ENCODE measurements at regions not wholly inside any gene's neighbourhood (a gene's known extent, or its start where the extent isn't known, plus 50 kb on each side); places are given as distances from the start of the nearest gene placed in this dataset.
A peak's percentile ranks its signal among the peaks of the same experiment; 100 is the strongest.
"Not testable (repeated sequence)": the region's sequence is repeated elsewhere in the genome, so short reads cannot be mapped to it uniquely, and the experiment has no call there.

DNA sequence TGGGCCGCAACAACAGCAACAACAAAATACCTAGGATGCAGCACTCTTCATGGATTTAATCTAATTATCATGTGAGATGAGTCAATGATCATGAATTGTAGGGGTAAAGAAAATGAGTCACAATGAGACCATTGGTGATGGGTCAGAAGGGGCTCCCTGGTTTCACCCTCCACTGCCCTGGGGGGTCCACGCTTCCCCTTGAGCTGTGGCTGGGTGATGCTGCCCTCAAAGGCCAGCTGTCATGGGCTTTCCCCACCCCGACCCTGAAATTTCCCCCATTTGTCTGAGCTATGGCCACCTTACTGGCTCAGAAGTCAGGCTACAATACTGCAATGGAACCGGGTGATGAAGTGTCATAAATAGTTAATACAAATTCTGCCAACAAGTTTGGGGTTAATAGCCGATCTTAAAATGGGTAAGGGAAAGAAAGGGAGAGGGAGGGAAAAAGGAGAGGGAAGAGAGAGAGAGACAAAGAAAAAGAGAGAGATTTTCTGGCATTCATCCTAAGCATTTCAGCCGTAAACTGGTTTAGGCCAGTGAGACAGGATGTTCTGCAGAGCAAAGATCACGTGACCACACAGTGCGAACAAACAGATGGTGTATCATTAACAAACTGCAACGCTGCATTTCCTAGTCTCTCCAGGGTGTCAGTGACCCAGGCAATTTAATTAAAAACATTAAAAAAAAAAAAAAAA, 143.4 kb upstream of the ERRFI1 start:
- DNase-seq (ENCODE audit: low read depth) = peak; percentile 68

DNA sequence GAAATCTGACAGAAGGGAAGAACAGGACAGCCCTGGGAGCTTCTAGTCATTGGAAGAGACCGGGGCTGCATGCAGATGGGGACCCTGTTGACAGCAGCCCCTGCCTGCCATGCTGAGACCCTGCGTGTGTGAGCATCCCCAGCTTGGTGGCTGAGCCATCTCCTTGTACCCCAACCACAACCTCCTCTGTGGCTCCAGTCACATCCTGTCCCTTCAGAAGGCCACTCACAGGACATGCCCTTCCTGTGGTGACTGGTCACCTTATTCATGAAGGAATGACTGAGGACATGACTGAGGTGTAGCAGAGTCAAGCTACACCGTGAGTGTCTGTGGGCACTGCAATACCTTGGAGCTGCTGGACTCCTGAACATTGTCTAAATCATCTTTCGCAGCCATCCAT, 141.8 kb upstream of the ERRFI1 start:
- DNase-seq (ENCODE audit: low read depth) = no peak

DNA sequence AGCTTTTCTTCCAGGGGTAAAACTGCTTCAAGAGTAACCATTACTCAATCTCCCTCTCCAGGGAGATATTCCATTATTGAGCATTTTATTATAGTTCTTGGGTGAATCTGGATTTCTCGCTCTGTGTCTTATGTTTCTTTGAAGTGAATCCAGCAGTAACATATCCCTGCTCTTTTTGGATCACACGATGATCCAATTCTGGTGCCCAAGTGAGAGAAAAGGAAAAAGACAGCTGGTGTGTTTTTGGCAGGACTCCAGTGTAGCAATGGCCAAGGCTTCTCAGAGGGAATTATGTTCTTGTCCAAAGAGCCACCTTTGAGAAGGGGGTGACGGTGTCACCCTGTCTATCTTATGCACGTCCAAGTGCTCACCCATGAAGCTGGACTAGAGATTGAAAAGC, 140.3 kb upstream of the ERRFI1 start:
- no peak for DNase-seq (ENCODE audit: low read depth)

DNA sequence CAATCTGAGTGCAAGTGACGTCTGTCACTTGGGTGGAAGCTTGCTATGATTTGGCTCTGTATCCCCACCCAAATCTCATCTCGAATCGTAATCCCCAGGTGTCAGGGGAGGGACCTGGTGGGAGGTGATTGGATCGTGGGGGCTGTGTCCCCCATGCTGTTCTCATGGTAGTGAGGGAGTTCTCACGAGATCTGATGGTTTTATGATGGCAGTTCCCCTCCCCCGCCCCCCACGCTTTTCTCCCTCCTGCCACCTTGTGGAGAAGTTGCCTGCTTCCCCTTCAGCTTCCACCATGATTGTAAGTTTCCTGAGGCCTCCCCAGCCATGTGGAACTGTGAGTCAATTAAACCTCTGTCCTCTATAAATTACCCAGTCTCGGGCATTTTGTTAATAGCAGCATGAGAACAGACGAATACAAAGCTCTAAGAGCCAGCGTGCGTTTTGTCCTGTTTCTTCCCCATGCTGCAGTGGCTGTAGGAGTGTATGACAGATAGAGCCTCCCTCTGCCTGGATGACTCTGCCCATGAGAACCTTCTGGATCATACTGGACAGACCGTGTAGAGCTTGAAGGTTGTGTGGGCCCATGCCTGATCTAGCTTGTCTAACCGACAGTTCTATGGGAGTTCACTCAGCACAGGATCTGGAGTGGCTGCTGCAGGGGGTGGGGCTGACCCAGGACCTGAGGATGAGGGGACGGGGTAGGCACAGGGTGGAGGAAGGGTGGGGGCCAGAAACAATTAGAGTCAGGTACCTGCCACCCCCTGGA, 139.7 kb upstream of the ERRFI1 start:
- DNase-seq (ENCODE audit: low read depth) = no peak

DNA sequence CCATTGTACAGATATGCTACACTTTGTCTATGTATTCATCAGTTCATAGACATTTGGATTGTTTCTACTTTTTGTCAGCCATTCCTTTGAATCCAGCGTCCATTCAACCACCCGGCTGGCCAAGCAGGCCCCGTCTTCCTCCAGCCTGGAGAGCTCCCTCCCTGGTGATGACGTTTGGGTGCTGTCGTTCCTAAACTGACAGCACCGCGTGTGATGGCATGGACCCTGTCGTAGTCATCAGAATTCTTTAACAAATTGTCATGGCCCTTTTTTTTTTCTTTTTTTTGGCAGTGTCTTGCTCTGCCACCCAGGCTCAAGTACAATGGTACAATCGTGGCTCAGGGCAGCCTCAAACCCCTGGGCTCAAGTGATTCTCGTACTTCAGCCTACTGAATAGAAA, 138.6 kb upstream of the ERRFI1 start:
- DNase-seq (ENCODE audit: low read depth) = no peak

DNA sequence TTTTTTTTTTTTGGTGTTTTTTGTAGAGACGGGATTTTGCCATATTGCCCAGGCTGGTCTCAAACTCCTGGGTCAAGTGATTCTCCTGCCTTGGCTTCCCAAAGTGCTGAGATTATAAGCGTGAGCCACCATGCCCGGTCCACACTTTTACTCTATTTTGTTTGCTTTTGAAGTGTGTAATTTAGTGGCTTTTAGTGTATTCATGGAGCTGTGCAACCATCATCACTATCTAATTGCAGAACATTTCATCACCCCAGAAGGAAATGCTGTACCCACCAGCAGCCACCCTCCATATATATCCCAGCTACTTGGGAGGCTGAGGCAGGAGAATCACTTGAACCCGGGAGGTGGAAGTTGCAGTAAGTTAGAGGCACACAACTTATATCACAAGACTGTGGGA, 136.9 kb upstream of the ERRFI1 start:
- DNase-seq (ENCODE audit: low read depth) = no peak

DNA sequence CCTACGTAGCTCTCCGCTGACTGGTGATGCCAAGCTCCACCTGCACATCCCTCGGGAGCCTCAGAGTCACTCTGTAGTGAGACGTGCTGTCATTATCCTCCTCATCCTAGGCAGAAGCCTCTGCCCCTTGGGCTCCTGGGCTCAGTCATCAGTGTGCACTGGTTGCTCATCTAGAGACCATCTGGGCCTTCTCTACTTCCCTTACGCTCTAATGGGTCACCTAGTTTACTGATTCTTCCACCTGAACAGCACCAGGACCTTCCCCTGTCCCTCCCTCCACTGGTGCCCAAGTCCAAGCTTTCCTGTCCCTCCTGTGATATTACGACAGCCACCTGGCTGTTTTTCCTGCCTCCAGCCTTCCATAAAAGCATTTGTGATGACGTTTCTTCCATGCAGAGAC, 136.1 kb upstream of the ERRFI1 start:
- no peak for DNase-seq (ENCODE audit: low read depth)

DNA sequence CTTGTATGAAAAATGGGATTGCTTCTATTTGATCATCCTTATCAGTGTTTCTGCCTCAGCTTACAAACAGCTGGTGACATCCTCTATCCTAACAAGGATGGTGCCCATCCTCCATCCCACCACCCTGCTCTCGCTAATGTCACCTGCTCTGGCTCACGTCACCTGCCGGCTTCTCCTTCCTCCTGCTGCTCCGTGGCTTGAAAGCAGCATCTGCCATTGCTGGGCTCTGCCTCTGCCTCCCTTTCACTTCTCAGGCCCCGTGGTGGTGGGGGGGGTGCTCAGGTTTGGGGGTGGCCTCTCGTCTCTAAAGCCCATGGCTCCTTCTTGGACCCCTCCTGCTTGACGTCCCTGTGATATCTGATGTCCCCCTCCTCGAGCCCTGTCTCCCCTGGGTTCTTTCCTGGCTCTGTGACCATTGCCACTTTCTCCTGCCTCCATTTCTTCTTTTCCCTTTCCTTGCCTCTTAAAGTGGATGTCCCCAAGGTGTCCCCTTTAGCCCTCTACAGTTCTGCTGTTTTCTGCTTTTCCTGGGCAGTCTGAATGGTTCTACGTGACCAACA, 135.5 kb upstream of the ERRFI1 start:
- DNase-seq (ENCODE audit: low read depth) = no peak

DNA sequence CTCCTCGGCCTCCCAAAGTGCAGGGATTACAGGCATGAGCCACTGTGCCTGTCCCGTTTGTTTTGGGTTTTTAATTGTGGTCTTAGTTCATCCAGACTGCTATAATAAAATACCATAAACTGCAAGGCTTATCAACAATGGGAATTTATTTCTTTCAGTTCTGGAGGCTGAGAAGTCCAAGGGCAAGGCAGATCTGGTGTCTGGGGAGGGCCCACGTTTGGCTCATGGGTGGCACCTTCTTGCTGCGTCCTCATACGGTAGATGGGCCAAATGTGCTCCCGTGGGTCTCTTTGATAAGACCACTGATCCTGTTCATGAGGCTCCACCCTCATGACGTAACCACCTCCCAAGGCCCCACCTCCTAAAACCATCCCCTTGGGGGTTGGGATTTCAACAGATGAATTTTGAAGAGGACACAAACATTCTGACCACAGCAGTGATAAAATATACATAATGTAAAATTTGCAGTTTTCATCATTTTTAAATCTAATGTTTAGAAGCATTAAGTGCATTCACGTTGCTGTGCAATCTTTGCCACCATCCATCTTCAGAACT, 133.4 kb upstream of the ERRFI1 start:
- DNase-seq (ENCODE audit: low read depth) = no peak

DNA sequence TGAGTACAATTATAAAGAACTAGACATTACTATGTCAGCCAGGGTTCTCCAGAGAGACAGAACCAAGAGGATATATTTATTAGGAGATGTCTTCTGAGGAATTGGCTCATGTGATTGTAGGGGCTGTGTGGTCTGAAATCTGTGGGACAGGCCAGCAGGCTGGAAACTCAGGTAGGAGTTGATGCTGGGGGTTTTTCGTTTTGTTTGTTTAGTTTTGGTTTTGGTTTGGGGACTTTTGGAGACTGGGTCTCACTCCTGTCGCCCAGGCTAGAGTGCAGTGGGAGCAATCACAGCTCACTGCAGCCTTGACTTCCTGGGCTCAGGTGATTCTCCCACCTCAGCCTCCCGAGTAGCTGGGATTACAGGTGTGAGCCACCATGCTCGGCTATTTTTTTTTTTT, 132.9 kb upstream of the ERRFI1 start:
- DNase-seq (ENCODE audit: low read depth) = no peak

DNA sequence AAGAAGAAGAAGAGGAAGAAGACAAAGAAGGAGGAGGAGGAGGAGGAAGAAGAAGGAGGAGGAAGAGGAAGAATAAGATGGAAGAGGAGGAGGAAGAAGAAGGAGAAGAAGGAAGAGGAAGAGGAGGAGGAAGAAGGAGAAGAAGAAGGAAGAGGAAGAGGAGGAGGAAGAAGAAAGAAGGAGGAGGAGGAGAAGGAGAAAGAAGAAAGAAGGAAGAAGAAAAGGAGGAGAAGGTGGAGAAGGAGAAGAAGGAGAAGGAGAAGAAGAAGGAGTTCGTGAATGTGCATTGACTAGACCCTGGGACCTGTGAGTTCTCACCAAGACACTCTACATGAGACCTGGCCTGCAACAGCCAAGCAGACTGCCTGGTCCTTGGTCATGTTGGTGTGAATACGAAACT, 131.7 kb upstream of the ERRFI1 start:
- no peak for DNase-seq (ENCODE audit: low read depth)

DNA sequence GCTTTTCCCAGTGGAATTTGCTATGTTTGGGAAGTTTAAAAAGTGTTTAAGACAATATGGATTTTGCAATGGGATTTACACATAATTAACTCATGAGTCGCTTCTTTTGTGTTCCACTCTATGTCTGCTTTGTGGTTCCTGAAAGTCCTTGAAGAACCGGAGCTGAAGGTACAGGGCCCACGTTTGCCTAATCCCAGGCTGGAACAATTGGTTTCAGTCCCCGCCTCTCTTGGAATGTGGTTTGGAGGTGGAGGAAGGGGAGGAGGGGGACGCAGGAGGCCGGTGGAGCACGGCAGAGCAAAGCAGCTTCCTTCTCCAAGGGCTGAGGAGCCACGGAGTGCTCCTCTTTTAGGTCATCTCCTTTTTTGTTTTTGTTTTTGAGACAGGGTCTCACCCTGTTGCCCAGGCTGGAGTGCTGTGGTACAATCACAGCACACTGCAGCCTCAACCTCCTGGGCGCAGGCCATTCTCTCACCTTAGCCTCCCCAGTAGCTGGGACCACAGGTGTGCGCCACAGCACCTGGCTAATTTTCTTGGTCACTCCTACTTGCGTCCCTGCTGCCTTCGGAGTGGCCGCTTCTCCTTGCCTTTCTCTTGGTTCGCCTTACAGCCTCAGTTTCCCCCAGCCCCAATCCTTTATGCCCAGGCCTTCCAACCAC, 129.5 kb upstream of the ERRFI1 start:
- no peak for DNase-seq (ENCODE audit: low read depth)

DNA sequence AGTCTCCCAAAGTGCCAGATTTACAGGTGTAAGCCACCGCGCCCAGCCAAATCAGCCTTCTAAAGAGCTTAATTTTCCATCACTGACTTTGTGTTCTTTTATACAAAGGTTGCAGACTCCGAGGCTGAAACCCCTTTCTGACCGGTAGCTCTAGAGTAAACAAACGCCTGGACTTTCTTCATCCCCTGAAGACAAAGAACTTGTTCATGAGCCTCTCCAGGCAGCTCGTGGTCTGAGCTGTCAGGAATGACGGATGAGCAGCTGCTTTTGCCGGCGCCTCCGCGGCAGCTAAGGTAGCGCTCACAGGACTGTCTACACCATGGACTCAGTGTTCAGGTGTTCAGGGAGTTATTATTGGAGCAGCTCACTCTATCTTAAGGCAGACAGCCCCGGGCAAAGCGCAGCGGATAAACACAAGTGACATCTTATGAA, 128.5 kb upstream of the ERRFI1 start:
- no peak for DNase-seq (ENCODE audit: low read depth)

DNA sequence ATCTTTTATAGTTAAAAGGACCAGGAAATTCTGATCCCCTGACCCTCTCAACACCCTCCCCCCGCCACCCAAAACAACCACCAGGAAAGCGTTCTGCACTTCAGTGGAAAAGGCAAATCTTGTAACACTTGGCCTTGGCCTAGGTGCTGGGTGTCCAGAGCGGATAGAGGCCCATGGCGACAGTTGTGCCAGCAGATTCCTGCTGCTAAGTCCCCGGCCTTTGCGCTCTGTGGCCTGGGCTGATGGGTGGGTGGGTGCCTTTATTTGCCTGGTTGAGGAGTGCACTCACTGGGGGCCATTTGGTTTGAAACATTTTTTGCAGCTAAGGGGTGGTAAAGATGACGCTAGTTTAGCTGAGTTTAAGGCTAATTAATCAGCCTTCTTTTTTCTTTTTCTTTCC, 127.9 kb upstream of the ERRFI1 start:
- no peak for DNase-seq (ENCODE audit: low read depth)

DNA sequence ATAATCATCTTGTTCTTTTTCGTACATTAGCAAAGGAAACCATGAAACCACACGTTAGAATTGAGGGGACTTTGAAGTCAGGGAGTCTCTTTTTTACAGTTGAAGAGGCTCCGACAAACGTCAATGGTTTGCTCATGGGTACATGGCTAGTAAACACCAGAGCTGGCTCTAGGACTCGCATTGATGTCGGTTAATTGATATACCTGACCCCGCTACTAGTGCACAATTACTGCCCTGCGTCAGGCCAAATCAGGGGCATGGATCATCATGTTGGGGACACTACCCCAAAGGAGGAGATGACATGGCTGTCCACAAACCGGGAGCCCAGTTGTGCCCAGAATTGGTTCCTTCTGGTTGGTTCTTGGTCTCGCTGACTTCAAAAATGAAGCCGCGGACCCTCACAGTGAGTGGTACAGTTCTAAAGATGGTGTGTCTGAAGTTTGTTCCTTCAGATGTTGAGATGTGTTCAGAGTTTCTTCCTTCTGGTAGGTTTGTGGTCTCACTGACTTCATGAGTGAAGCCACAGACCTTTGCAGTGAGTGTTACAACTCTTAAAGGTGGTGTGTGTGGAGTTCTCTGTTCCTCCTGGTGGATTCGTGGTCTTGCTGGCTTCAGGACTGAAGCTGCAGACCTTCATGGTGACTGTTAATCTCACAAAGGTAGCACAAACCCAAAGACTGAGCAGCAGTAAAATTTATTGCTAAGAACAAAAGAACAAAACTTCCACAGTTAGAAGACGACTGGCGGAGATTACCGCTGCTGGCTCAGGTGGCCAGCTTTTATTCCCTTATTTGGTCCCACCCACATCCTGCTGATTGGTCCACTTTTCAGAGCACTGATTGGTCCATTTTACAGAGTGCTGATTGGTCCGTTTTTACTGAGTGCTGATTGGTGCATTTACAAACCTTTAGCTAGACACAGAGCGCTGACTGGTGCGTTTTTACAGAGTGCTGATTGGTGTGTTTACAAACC, 126.9 kb upstream of the ERRFI1 start:
- no peak for DNase-seq (ENCODE audit: low read depth)

DNA sequence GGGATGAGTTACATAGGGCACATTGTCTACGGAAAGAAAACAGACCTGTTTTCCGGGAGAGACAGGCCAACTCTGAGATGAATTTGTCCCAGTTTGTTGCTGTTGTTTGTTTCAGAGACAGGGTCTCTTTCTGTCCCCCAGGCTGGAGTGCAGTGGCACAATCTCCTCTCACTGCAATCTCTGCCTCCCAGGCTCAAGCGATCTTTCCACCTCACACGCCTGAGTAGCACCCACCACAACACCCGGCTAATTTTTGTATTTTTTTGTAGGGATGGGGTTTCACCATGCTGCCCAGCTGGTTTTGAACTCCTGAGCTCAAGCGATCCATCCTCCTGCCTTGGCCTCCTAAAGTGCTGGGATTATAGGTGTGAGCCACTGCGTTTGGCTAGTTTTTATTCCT, 125.5 kb upstream of the ERRFI1 start:
- DNase-seq (ENCODE audit: low read depth) = no peak

DNA sequence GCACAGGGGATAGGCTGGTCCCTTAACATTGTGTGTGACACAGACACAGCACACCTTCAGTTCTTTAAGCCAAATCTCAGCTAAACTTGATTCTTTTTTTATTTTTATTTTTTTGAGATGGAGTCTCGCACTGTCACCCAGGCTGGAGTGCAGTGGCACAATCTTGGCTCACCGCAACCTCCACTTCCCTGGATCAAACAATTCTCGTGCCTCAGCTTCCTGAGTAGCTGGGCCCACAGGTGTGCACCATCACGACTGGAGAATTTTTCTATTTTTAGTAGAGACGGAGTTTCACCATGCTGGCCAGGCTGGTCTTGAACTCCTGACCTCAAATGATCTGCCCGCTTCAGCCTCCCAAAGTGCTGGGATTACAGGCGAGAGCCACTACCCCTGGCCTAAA, 123.6 kb upstream of the ERRFI1 start:
- DNase-seq (ENCODE audit: low read depth) = not testable (repeated sequence)

DNA sequence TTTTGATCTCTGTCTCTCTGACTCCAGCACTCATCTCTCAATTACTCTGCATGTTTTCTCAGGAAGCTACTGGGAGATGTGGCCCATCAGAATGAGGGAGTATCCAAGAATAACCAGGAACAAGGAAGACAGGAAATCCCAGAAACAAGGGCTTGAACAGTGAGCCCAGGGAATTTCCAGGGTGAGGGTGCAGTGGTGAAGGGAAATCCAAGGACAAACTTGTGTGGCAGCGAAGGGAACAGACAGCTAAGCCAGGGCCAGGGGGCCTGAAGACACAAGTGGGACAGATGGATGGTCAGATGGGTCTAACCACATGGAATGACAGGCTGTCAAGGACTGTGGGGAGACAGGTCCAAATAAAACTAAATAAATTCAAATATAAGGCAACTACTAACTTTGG, 121.8 kb upstream of the ERRFI1 start:
- DNase-seq (ENCODE audit: low read depth) = no peak

DNA sequence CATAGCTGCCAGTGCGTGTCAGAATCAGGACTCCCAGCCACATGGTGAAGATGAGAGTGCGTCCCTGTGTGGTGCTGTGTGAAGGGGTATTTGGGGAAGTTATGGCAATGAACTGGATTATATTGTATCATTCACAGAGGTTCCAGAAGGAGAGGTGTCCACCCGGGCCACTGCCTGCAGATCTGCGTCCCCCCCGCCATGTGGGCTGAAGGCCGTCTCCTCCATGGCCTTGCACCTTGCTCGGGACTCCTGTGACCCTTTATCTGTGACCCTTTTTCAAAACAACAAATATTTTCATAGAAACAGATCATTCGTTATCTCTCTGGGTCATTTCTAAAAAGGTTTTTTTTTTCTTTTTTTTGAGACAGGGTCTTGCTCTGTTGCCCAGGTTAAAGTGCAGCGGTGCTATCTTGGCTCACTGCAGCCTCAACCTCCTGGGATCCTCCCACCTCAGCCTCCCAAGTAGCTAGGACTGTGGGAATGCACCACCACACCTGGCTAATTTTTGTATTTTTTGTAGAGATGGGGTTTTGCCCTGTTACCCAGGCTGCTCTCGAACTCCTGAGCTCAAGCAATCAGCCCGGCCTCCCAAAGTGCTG, 120.2 kb upstream of the ERRFI1 start:
- DNase-seq (ENCODE audit: low read depth) = no peak

DNA sequence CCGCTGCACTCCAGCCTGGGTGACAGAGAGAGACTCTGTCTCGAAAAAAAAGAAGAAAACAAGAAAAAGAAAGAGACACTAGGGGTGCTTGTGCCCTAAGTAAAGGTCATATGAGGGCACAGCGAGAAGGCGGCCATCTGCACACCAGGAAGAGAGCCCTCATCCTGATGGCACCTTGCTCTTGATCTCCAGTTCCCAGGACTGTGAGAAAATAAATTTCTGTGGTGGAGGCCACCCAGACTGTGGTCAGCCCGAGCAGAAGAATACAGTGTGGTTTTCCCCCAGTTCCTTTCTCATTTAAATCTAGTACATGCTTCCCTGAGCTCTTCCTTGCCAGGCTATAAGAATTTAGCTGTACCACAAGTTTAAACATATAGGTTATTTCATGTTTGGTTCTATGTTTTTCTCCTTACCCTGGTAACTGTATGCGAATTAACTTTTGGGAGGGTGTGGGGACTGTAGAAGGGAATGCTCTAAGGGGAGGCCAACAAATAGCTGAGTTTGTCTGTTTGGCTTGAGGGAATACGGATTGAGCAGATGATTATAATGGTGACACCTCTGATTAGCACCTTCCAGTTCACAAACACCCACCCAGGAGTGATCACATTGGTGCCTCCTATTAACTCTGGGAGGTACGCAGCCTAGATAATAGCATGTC, 119.6 kb upstream of the ERRFI1 start:
- no peak for DNase-seq (ENCODE audit: low read depth)

DNA sequence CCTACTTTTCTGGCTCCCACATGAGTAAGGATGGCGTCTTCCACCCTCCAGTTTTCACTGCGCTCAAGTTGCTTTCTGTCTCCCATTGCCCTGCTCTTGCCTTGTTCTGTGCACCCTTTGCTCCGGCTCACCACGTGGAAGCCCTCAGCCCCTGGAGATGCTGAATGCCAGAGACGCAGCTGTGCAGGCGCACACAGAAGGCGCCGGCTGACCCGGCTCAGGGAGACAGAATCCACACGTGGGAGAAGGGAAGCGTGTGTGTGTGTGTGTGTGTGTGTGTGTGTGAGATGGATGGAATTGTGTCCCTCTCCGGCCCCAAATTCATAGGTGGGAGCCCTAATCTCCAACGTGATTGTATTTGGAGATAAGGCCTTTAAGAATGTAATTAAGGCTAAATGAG, 118.2 kb upstream of the ERRFI1 start:
- DNase-seq (ENCODE audit: low read depth) = no peak

All from non-pigmented ciliary epithelial cell (primary cell).